Panc1 (cell line): ENCODE measurements at regions not wholly inside any gene's neighbourhood (a gene's known extent, or its start where the extent isn't known, plus 50 kb on each side); places are given as distances from the start of the nearest gene placed in this dataset.

Experiments used
- ATAC-seq: fragments of 200-7000 bp; cut with Tn5 transposase; 2 replicates; pipeline ENCODE4 v1.9.1; 2020; ENCODE audit warnings: mild to moderate bottlenecking, moderate library complexity
- BruUV-seq: library from RNA; stranded (reverse); fragments of 400-500 nt; replicated peaks from 2 replicates; lab custom pipeline; 2021; lab: Mats Ljungman, UMichigan
- CTCF ChIA-PET: fragments of 300-600 bp; sonication (Branson Sonifier 250); formaldehyde crosslinking; loops from one replicate; lab custom pipeline; 2022; ENCODE audit warnings: antibody characterized with exemption; lab: Charles Lee
- POLR2A ChIA-PET: fragments of 300-600 bp; sonication (Branson Sonifier 250); formaldehyde crosslinking; loops from one replicate; lab custom pipeline; 2022; ENCODE audit warnings: antibody characterized with exemption; lab: Charles Lee
- DNase-seq: peaks from one replicate; pipeline ENCODE4 v3.0.0-alpha.2; 2010; ENCODE audit warnings: low read depth, low spot score
- H3K27ac ChIP-seq: 2 replicates; pipeline ENCODE4 v1.5.1; 2011; ENCODE audit warnings: mild to moderate bottlenecking, low read length, inconsistent platforms
- H3K27me3 ChIP-seq: fragments of 200-500 bp; sonication (Bioruptor generic); 2 replicates; pipeline ENCODE4 v1.6.0; 2014; ENCODE audit warnings: low read length, inconsistent platforms; ENCODE audit not compliant: control insufficient read depth, insufficient read depth
- H3K36me3 ChIP-seq: fragments of 200-500 bp; sonication (Bioruptor generic); 2 replicates; pipeline ENCODE4 v1.5.1; 2014; ENCODE audit warnings: inconsistent platforms, mild to moderate bottlenecking, low read length, moderate library complexity; ENCODE audit not compliant: control insufficient read depth, insufficient read depth
- H3K4me1 ChIP-seq: 2 replicates; pipeline ENCODE4 v1.5.1; 2011; ENCODE audit warnings: inconsistent platforms, mild to moderate bottlenecking, low read length, moderate library complexity; ENCODE audit not compliant: control insufficient read depth, insufficient read depth
- H3K4me3 ChIP-seq, 2 experiments: 2 replicates each; pipeline ENCODE4 v1.5.1; 2011 to 2012; ENCODE audit warnings: low read depth in 2 of 2, low read length in 2 of 2, mild to moderate bottlenecking in 2 of 2, inconsistent platforms in 1 of 2, moderate library complexity in 1 of 2
- H3K9me3 ChIP-seq: fragments of 200-500 bp; sonication (Bioruptor generic); 2 replicates; pipeline ENCODE4 v1.5.1; 2014; ENCODE audit warnings: low read depth, mild to moderate bottlenecking, inconsistent platforms, low read length, moderate library complexity; ENCODE audit not compliant: control insufficient read depth, insufficient read depth
- CTCF ChIP-seq: fragments of 450-650 bp; IDR thresholded peaks from 2 replicates; pipeline ENCODE4 v1.5.1; 2017; ENCODE audit warnings: mild to moderate bottlenecking
- POLR2AphosphoS5 ChIP-seq: IDR thresholded peaks from 2 replicates; pipeline ENCODE4 v1.6.1; 2012; ENCODE audit warnings: mild to moderate bottlenecking, low read depth, low read length, moderate library complexity
- TCF7L2 ChIP-seq: IDR thresholded peaks from 2 replicates; pipeline ENCODE4 v1.6.1; 2011; ENCODE audit warnings: mild to moderate bottlenecking, low read depth, low read length, inconsistent platforms
- in situ Hi-C: cut with HindIII; loops from 2 replicates; pipeline ENCODE4 v1.10.0; 2016; ENCODE audit warnings: low sequenced_read_pairs, low pct_unique_long_range_greater_than_20kb
- intact Hi-C: fragments of 100-400 bp; cut with micrococcal nuclease; formaldehyde crosslinking; loops from one replicate; pipeline ENCODE4 v1.10.0; 2022; ENCODE audit not compliant: unreplicated experiment
- TF ChIP-seq, protein P1 (sequence below), 2 experiments: IDR thresholded peaks; 2 replicates each; pipeline ENCODE4 v1.6.1; 2011 to 2012; ENCODE audit warnings: low read depth in 2 of 2, control low read depth in 1 of 2, low read length in 1 of 2, mild to moderate bottlenecking in 1 of 2, moderate library complexity in 1 of 2; ENCODE audit not compliant: insufficient read depth in 1 of 2

DNA sequence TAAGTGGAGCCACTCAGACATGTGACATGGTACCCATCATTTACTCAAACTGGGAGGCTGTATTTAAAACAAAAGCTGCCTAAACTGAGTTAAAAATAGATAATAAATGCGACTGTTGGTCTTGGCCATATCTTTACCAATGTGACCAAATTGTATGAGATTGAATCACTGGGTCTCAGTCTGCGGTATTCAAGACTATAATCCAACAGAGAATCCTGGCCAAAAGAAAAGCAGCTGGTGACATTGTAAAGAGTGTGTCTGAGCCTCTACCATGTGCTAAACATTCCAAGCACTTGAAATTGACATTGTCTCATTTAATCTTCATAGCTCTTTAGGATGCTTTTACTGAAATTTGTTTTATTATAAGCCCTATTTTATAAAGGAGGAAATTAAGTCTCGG, 282.6 kb downstream of the ZNF608 start:
- Histone ChIP-seq H3K9me3 (peaks cover 16% of the 10 kb centered on the region; the same call in 1 of the 2 replicates), H3K27me3 (no peaks in the 10 kb centered on the region), H3K36me3 (no peaks in the 10 kb centered on the region), H3K4me1 (no peaks in the 10 kb centered on the region), H3K4me3 (no peak overlapping the region), H3K27ac (no peak overlapping the region)
- TF ChIP-seq, protein P1, sequence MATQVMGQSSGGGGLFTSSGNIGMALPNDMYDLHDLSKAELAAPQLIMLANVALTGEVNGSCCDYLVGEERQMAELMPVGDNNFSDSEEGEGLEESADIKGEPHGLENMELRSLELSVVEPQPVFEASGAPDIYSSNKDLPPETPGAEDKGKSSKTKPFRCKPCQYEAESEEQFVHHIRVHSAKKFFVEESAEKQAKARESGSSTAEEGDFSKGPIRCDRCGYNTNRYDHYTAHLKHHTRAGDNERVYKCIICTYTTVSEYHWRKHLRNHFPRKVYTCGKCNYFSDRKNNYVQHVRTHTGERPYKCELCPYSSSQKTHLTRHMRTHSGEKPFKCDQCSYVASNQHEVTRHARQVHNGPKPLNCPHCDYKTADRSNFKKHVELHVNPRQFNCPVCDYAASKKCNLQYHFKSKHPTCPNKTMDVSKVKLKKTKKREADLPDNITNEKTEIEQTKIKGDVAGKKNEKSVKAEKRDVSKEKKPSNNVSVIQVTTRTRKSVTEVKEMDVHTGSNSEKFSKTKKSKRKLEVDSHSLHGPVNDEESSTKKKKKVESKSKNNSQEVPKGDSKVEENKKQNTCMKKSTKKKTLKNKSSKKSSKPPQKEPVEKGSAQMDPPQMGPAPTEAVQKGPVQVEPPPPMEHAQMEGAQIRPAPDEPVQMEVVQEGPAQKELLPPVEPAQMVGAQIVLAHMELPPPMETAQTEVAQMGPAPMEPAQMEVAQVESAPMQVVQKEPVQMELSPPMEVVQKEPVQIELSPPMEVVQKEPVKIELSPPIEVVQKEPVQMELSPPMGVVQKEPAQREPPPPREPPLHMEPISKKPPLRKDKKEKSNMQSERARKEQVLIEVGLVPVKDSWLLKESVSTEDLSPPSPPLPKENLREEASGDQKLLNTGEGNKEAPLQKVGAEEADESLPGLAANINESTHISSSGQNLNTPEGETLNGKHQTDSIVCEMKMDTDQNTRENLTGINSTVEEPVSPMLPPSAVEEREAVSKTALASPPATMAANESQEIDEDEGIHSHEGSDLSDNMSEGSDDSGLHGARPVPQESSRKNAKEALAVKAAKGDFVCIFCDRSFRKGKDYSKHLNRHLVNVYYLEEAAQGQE (IDR thresholded peaks at IDR 0.05; ENCODE audit: insufficient read depth in 1 of 2, low read depth in 2 of 2, low read length in 1 of 2), result no peak
- BruUV-seq, result no TSS peak
- in situ Hi-C loops (no loop called here), intact Hi-C loops (no loop called here)
- no peak for DNase-seq
- ATAC-seq, result no peak
- CTCF ChIA-PET, result no interaction called here
- POLR2A ChIA-PET, result no interaction called here

DNA sequence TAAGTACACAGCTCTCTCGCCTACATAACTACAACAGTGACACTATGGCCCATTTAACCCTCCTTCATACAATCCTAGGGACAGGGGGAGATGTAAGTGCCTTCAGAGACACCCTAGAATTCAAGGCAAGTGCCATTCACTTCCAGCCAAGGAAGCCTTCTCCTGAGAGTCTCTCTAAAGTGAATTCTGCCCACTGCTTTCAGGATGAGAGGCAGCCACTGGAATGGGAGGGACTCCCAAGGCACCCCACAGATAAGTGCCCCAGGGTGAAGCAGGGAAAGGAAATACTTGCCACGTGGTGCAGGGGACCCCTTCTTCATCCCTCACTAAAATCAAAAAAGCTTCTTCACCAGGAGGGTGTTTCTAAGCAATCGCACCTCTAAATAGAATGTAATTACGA, 283.7 kb downstream of the ZNF608 start:
- no peak overlapping the region for H3K27ac ChIP-seq

More for the DNA sequence above, 283.7 kb downstream of the ZNF608 start:
- CTCF ChIA-PET, result no interaction called here
- POLR2A ChIA-PET, result no interaction called here
- no peak overlapping the region for H3K4me3 ChIP-seq
- peaks cover 17% of the 10 kb centered on the region; the same call in 1 of the 2 replicates for H3K9me3 ChIP-seq
- no peaks in the 10 kb centered on the region for H3K36me3 ChIP-seq
- DNase-seq, result no peak
- intact Hi-C loops (no loop called here), in situ Hi-C loops (no loop called here)
- TF ChIP-seq, protein P1 (IDR thresholded peaks at IDR 0.05; ENCODE audit: insufficient read depth in 1 of 2, low read depth in 2 of 2, low read length in 1 of 2), result no peak
- TF ChIP-seq POLR2AphosphoS5 (no peak), CTCF (no peak), TCF7L2 (no peak)
- no peaks in the 10 kb centered on the region for H3K4me1 ChIP-seq
- ATAC-seq, result no peak
- no TSS peak for BruUV-seq
- H3K27me3 ChIP-seq, result no peaks in the 10 kb centered on the region
